Skeletal muscle cell (primary cell): ENCODE measurements at regions not wholly inside any gene's neighbourhood (a gene's known extent, or its start where the extent isn't known, plus 50 kb on each side); places are given as distances from the start of the nearest gene placed in this dataset.
A peak's percentile ranks its signal among the peaks of the same experiment; 100 is the strongest.

Experiments
- DNase-seq: peaks from one replicate; pipeline ENCODE4 v3.0.0-alpha.2; 2010; ENCODE audit warnings: low read depth
- H3K4me3 ChIP-seq: 2 replicates; pipeline ENCODE4 v1.5.1; 2011; ENCODE audit warnings: low read depth, mild to moderate bottlenecking, control low read depth, low read length, moderate library complexity

DNA sequence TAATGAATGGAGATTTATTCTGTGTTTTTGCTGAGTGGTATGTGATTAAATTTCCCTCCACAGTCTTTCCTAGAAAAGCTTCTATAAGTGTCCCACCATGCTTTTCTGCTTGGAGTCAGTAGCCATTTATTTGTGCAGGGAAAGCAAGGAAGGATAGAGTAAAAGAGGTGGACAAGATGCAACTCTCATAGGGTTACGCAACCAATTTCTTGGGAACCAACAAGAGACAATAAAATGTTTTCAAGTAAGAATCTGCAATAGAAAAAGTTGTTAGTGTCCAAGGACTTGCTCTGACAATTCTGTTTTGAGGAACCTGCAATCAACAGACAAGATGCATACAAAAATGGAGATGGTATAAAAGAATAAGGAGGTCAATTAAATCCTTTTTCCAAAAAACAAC lies 153.8 kb upstream of the MITF start:
- DNase-seq: no peak
- H3K4me3 ChIP-seq: no peak overlapping the region

DNA sequence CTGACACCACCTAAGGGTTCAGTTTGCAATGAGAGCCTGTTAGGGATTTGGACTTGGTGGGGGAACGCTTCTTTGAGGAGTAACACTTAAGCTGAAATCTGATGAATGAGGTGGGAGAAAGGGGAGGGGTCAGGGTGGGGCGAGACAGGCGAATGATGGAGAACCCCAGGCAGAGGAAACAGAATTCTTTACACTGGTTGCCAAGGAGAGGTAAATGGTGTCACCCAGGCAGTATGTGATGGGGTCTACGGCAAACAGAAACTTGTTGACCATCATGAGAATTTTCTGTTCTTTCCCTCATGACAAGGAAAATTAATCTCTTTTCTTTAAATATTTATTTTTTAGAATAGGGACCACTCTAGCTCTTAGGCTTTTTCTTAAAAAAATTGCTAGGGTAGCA lies 157.2 kb upstream of the MITF start:
- H3K4me3 ChIP-seq: no peak overlapping the region
- no peak for DNase-seq

DNA sequence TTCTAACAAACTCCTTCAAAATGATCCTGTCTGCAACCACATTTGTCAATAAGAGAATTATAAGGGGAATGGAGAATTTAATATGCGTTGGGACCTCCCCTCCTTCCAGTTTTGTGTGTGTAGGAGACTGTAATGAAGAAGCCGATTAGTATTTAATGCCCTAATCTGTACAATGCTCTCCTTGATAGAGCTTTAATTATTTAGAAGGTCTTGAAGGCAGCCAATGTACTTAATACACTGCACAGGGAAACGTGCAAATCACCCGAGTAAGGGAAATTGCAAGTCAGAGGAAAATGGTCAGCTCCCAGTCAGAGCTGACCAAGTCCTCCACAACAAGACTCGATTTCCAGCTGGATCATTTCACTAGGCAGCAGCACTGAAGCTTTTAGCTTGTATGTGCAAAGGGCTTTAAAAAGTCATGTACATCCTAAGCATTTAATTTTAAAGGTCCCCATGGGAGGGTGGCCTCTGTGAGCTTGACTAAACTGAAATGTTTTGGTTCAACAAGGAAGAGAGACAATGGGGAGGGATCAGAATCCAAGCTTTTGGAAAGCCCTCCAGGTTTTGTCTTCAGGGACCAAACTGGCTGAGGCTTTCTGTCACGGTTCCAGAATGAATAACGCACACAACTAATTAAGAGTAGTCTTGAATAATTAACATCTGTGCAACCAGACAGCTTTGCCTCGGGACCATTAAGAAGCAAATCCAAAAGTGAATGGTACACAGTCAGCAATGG lies 159.8 kb upstream of the MITF start:
- no peak overlapping the region for H3K4me3 ChIP-seq
- no peak for DNase-seq

DNA sequence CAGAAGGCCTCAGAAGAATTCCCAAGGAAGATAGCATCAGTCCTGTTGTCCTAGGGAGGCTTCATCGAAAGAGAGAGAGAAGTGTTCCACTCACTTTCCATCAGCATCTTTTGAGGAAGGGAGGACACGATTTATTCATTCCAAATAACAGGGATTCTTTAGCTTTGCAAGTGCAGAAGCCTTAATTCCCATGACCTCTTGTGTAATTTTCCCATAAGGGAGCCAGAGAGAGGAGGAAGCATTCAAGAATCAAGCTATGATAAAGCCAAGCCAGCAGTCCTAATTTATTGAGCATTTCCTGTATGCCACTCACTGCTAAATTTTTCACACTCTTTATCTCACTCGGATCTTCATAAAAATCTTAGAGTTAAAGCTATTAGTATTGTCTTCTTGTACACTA lies 169.7 kb upstream of the MITF start:
- no peak overlapping the region for H3K4me3 ChIP-seq
- no peak for DNase-seq

DNA sequence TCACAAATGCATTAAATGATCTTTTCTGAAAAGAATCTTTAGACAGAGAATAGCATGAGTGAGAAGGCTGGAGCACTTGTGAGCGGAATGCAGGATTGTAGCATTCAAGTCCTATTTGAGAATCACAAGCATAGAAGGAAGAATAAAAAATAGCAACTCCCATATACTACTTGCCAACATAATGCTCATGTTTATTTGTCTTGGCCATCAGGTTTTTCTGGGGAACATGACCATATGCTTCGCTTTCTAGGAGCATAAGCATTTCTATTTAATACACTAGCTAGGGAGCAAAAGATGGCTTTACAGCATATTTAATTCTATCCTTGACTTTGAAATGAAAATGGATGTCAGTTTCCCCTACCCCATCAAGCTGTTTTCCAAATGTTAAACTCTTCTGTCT lies 170.3 kb upstream of the MITF start:
- H3K4me3 ChIP-seq: no peak overlapping the region
- DNase-seq: no peak

DNA sequence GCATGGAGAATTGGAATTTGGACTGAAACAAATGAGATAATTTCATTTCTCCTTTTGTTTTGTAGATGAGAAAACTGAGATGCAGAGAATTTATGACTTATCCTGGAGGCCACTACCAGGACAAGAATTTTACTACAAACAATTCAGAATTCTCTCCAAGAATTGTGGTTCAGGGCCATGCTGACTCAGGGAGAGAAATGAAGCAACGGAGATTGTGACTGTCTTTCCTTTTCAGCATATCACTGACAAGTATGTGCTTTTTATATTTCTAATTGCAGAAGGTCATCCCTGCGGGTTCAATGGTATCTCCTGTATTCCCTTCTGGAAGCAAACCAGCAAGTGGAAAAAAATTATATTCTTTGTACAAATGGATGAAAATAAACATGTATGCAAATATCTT lies 170.8 kb upstream of the MITF start:
- no peak for DNase-seq
- no peak overlapping the region for H3K4me3 ChIP-seq

DNA sequence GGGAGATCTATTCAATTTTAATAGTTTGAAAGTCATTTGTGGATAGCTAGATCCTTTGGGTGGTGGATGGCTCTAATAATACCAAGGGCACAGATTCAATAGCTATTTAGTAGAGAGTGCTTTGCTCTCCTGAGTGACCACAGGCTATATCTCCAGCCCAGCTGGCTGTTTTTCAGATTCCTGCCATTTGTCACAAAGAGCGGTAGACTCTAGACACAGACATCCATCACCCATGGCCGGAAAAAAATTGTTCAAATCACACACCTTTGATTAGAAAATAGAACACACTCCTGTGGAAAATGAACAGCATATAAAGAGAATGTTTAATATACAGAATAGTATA lies 171.6 kb upstream of the MITF start:
- H3K4me3 ChIP-seq: no peak overlapping the region
- no peak for DNase-seq

DNA sequence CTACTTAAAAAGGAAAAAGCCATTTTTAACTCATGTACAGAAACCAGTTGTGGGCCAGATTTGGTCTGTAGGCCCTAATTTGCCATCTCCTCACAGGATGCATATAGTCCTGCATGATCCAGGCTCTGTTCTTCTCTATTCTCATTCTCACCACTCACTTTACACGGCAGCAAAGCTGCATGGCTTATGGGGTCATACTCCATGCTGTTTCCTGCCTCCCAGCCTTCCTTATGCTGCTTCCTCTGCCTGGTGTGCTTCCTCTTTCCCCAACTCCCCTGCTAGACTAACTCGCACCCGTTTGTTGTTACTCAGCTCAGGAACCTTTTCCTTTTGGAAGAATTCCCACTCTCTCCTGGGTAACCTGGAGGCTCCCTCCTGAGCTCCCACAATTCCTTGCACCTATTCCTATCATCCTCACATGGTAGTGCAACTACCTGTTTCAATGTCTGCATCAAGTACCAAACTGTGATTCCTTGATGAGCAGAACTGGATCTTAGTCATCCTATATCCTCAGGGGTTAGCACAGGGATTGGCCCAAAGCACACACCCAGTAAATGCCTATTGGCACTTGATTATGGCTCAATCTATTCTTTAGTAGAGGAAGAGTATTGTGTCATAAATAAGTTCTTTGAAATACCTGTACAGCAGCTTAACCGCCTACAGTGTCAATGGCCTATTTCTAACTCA lies 172.1 kb upstream of the MITF start:
- DNase-seq: no peak
- no peak overlapping the region for H3K4me3 ChIP-seq

DNA sequence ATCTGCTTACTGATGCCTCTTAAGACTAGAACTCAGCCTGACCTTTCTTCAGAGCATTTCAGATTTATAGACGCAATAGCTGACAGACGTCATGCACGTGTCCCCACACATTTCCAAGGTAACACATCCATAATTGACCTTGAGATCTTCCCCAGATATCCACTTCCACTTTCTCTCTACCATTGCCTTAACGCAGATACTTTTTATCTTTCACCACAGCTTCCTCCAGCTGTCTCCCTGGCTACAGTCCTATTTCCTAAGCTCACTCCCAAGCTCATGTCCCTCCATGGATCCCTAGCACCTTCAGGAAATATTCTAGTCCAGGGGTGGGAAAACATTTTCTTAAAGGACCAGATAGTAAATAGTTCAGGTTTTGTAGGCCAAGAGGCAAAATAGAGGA lies 173.0 kb upstream of the MITF start:
- no peak for DNase-seq

DNA sequence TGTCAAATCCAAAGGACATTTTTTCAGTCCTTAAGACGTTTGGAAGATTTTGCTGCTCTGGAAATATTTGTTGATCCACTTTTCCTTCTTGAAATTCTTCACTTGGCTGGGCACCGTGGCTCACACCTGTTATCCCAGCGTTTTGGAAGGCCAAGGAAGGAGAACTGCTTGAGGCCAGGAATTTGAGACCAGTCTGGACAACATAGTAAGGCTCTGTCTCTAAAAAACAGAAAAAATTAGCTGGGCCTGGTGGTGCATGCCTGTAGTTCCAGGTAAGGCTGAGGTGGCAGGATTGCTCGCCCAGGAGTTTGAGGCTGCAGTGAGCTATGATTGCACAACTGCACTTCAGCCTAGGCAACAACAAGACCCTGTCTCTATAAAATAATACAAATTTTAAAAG lies 173.9 kb upstream of the MITF start:
- H3K4me3 ChIP-seq: no peak overlapping the region
- DNase-seq: no peak

More for the DNA sequence above, 173.0 kb upstream of the MITF start:
- no peak overlapping the region for H3K4me3 ChIP-seq

DNA sequence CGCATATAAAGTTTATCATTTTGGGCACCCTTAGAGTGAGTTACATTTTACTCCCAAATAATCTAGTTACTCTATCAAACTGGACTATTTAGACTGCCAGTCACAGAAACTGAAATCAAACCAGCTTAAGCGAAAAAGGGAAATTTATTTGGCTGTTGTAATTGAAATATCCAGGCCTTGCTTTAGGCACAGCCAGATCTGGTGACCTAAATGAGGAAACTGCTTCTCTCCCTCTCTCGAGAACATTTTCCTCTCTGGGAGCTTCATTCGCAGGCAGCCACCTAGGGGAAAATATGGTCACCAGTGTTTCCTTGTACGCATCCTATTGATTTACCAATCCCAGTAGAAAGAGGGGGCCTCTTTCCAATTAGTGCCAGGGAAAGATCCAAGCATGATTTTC lies 175.3 kb upstream of the MITF start:
- DNase-seq: no peak
- no peak overlapping the region for H3K4me3 ChIP-seq

DNA sequence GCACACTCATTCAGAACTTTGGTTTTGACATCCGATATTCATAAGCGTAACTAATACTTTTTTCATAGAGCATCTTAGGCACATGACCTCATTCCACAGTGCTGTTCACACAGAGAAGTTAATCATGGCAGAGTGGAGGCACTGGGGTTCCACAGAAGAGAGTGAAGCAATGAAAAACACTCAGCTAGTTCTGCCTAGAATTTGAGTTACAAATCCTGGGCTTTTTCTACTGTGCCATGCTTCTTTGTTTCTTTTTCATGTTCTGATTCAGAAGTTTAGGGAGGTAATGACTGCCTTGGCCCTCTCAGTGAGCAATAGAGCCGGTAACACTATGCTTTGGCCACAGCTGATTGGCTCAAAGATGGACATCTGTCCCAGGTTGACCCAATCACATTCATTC lies 176.1 kb upstream of the MITF start:
- DNase-seq: no peak
- no peak overlapping the region for H3K4me3 ChIP-seq

DNA sequence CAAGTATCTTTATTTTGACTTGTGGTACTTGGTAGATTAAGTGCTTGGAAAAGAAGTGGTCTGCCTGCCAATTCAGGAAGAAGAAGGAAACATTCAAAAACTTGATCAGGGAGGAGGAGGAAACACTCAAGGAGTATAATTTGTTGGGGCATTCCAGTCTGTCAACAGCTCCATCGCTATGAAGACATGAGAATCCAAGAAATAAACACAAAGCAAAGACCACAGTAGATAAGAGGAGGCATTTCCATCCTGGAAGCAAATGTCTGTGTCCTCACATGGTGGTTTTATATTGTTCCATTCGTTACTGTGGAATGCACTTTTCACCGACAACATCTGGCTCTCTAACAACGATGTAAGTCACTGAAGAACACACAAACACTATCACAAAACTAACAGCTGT lies 176.1 kb upstream of the FRMD4B start:
- no peak overlapping the region for H3K4me3 ChIP-seq
- DNase-seq: no peak

DNA sequence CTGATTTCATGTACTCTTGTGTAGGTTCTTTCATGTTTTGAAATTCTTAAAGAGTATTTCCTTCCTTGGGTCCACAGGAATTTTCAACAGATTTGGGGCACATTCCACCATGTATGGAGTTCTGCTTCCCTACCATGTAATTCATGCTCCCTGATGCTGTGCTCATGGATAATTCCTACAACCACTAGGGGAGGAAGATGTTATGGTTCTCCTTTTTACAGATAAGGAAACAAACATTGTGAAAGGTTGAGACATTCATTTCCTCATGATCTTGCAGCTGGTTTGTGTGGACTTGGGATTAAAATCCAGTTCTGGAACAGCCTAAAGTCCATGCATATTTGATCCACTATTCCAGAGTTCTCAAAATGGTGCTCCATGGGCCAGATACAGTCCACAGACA lies 174.9 kb upstream of the FRMD4B start:
- H3K4me3 ChIP-seq: no peak overlapping the region
- DNase-seq: no peak

DNA sequence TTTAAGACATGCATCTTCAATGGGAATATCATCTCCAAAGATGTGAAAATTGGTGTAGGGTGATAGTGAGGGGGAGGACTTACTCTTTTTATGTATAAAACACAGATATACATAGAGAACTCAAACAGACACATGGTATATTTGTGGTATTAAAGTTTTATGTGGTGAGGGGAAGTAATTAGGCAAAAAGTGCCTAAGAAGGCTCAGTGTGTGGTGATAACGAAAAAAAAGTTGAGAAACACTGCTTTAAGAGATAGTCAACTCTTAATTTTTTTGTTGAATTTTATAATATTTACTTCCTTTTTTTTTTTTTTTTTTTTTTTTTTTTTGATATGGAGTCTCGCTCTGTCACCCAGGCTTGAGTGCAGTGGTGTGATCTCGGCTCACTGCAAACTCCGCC lies 174.2 kb upstream of the FRMD4B start:
- no peak overlapping the region for H3K4me3 ChIP-seq
- no peak for DNase-seq

DNA sequence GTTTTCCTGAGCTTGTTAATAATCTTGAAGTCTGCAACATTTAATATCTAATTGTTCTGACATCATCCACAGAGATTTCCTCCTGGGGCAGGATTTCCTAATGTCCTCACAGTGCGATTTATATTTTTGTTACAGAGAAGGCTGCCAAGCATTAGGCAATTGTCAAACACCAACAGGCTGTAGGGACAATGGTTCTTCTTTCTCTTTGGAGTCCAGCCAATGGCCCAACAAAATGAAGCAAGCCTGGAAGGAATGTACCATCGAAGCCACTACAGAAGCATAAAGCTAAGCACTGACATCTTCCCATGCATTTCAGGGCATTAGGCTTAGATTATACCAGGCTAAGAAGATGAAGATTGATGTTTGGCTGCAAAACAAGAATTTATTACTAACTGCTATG lies 173.0 kb upstream of the FRMD4B start:
- DNase-seq: peak; percentile 75
- H3K4me3 ChIP-seq: no peak overlapping the region

DNA sequence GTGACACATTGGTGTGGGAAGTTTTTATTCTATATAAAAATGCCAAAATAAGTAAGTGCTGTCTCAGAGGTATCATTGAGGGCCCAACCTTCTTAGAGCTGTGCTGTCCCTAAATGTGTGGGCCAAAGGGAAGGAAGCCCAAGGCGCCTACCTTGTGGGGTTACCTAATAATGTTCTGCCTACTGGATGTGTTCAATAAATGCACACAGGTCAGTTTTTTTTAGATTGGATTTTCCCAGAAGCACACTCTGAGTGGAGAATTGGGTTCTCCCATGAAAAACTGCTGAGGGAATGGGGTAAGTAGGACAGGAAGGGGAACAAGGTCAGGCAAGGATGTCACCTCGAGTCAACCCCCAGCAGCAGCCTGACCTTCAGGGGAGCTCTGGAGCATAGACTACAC lies 168.7 kb upstream of the FRMD4B start:
- DNase-seq: no peak
- H3K4me3 ChIP-seq: no peak overlapping the region

DNA sequence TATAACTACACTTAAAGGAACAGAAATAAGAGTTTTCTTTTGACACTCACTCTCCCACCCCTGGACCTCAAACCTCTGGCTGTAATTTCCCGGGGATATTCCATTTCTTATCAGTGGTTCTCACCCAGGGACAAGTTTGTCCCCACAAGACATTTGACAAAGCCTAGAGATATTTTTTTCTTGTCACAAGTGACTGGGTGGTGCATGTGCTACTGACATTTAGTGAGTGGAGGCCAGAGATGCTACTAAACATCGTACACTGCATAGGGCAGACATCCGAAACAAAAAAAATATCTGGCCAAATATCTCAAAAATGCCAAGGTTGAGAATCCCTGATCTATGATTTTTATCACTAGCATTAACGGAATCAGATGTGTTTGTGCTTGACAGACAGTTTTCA lies 168.0 kb upstream of the FRMD4B start:
- no peak overlapping the region for H3K4me3 ChIP-seq
- no peak for DNase-seq

DNA sequence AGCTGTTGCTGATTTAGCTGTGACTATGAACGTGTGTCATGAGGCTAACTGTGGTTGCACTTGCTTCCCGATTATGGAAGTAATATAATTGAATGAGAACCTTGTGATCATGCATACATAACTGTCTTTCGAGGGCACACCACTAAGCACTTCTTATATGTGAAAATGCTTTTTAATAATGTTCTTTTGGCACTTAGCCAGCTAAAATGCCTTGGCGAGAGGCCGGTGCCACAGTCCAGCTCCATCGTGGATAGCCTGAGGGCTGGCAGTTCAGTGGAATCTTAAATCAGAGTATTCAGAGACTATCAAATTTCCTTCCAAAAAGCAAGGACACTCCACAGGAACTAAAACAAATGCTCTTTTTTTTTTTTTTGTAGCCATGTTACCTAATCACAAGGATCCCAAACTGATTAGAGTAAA lies 161.6 kb upstream of the FRMD4B start:
- no peak overlapping the region for H3K4me3 ChIP-seq
- DNase-seq: no peak

DNA sequence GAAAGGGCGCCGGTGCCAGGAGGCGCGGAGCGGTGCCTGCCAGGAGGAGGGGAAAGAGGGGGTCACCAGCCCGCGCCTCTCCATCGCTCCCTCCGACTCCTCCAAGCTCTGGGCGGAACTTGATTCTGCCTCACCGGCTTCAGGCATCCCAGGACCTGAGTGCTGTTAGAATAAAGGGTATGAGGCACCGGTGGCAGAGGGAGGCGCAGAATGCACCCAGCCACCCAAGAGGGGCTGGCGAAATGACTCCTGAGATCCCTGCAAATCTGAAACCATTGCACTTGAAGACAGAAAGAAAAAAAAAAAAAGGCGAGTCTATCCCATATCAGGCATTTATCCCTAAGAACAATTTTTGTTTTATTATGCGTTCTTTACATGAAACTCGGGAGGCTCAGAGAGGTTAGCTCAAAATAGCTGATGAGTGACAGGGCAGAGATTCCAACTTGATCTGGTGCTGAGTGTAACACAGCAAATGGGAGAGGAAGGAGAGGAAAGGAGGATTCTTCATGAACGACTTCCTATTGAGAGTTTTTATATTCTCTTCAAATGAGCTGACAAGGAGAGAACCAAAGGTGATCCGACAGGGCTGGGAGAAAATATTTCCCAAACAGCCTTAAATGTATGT lies 157.0 kb upstream of the FRMD4B start:
- H3K4me3 ChIP-seq: peak overlapping the region; percentile 40
- DNase-seq: no peak
